HG03342 (cell line): ENCODE measurements at regions not wholly inside any gene's neighbourhood (a gene's known extent, or its start where the extent isn't known, plus 50 kb on each side); places are given as distances from the start of the nearest gene placed in this dataset.

ENCODE experiments used
- ATAC-seq: cut with Tn5 transposase; IDR thresholded peaks from one replicate; pipeline ENCODE4 v1.9.1; 2021; ENCODE audit warnings: mild to moderate bottlenecking, moderate library complexity; ENCODE audit not compliant: unreplicated experiment

DNA sequence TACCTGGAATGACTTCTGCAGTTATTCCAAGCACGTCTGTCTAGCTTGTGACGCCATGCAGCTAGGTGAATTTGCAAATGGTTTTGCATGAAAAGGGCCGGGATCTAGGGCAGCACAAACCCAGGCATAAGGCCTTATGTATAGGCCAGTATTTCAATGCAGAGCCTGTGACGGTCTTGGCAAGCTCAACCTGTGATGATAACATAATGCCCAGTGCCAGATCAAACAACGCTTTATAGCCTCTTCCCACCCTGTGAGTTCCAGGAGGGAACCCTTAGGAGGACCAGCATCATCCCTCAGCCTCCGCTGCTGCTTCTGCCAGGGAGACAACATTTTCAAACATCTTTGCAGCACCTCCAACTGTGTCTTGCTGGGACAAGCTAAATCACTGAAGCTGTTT, 390.7 kb downstream of the INHBA start:
- ATAC-seq: no peak

DNA sequence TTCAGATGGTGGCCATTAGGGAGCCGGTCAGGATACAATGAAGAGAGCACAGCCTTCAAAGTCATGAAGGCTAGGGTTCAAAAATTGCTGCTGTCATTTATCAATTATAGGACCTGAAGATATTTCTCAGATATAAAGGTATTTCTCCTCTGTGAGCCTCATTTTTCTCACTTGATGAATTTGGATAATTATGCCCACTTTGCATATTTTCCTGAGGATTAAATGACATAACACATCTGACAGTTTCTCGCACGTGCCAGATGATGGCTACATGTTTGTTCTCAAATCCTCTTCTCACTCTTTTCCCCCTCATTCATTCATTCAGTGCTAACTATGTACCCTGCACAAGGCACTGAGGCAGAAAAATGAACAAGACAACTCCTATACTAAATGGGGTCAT, 391.6 kb downstream of the INHBA start:
- ATAC-seq: no peak

DNA sequence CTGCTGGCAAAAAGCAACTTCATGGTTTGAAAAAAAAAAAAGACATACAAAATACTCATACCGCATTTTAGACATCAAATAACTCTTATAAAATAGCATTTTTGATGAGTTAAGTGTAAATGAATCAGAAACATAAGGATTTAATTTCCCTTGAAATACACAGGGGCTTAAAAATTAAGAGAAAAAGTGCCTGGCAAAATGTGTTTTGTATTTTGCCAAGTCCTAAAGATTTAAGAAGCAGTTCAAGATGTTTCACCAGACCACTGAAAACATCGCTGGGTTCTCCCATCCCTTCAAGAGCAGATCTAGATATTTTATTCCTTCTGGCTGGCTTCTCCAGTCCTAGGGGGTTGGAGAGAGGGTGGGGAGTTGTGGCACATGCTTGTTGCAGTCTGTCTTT, 396.4 kb downstream of the INHBA start:
- no peak for ATAC-seq

DNA sequence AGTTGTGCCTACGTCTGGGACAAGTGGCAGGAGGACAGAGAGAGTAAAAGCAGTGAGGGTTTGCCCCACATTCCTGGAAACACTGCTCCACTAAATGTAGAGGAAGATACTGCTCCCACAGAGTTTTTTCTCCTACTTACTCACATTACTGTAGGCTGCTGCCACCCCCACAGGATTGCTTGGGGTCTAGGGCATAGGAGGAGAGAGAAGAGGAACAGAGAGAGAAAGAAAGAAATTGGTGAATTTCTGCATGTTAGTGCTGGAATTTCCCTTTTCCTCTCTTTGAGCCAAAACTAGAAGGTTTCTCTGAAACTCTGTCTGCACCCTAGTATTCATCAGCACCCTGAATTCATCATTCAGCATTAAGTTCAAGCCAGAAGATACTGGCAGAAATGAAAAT, 397.9 kb downstream of the INHBA start:
- no peak for ATAC-seq

DNA sequence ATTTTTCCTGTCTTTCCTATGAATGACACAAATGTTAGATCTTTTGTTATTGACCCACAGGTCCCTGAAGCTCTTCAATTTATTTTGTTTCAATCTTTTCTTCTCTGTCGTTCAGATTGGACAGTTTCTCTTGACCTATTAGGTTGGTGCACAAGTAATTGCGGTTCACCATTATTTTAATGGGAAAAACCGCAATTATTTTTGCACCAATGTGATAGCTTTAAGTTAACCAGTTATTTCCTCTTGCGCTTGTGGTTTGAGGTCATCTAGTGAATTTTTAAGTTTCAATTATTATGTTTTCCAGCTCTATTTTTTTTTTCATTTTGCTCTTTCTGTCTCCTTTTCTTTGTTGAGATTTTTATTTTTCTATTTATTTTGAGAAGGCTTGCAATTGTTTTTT, 399.2 kb downstream of the INHBA start:
- ATAC-seq: no peak

DNA sequence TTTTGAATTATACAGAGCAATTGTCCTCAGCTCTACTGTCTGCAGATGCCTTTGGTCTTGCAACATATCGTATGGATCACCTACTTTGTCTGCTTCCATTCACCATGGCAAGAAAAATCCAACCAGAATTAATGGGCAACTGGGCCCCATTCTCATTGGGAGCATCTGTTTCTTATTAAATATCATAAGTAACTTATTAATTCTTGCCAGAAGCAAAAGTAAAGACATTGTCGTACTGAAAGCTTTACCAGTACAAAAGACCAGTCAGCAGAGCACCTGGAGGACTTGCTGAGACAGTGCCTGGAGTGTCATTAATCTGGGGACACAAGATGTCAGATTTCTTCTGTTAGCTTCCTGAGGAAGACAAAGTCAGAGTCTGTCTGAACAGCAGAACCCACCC, 404.5 kb downstream of the INHBA start:
- no peak for ATAC-seq

DNA sequence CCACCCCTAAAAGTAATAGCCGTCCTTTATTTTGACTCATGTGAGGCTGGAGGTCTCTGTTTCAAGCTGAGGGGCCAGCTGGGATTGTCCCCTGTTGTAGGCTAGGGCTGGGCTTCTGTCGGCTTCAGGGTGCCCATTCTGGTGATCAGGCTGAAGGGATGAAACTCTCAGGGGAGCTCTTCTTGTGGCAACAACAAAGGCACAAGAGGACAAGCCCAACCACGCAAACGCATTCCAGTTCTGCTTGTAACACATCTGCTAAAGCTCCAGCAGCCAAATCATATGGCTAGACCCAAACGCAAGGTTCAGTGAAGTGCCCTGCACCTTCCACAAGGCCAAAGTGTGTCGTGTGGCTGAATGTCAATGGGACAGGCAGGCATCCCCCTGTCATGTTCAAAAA, 405.7 kb downstream of the INHBA start:
- ATAC-seq: no peak

DNA sequence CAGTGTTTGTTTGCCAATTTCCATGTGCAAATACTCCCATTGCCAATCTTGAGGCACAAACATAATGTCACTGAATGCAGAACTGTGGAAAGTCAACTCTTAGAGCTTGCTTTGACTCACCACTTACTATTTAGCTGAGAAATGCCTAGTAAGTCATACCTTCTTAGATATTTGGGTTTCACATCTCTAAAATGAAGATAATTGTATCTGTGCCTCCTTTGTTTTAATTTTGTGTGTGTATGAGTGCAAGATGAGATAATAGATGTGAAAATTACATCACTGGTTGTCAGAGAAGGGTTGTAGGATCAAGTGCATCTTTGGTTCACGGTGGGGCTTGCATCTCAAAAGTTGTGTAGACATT, 407.5 kb downstream of the INHBA start:
- ATAC-seq: no peak

DNA sequence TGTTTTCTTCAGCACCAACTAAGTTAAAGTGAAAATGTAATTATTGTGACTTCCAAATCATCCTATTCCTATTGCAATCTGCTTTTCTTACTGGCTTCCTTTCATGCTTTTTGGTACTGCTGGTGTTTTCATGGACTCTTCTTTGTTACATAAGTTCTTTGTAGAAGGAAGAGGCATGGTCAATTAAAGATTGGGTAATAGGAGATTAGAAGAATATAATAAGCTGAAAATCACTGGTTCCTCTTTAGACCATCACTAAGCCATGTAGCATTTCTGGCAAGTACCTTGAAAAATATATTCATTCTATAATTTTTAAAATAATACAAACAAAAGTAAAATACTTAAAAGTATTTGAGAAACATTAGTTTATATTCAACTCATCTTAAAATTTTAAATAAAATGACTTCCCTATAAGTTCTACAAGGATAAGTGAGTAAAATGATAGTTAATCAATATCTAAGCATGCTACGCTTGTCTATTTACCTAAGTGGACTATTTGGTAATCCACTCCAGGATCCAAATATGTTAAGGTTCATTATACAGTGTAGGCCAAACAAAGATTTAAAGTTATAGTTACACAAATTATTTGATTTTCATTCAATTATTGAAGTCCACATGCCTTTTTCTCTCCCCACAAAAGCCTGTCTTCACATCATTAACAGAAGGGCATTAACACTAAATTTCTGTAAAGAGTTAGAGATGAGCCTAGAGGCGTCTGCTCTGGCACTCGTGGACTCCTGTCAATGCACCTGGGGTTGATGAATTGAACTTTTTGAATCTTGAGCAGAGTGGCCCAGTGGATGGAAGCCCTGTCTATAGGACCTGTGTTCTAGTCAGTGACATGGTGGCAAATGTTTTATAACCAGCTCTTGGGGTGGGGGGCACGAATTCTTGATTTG, 408.1 kb downstream of the INHBA start:
- no peak for ATAC-seq

DNA sequence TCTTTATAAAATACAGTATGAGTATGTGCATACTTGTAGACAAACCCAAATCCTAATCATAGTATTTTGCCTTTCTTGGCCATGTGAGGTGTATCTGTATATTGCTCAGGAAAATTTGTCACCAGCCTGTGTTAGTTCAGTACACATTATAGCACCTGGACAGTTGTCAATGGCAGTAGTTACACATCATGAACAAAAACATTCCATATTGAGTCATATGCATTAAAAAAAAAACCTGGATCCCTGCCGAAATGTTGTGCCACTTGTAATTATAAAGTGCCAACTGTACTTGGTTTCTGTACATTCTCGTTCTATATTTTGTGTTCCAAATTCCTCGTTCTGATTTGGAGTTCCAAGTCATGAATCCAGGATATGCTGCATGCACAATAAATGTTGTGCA, 410.4 kb downstream of the INHBA start:
- ATAC-seq: no peak

DNA sequence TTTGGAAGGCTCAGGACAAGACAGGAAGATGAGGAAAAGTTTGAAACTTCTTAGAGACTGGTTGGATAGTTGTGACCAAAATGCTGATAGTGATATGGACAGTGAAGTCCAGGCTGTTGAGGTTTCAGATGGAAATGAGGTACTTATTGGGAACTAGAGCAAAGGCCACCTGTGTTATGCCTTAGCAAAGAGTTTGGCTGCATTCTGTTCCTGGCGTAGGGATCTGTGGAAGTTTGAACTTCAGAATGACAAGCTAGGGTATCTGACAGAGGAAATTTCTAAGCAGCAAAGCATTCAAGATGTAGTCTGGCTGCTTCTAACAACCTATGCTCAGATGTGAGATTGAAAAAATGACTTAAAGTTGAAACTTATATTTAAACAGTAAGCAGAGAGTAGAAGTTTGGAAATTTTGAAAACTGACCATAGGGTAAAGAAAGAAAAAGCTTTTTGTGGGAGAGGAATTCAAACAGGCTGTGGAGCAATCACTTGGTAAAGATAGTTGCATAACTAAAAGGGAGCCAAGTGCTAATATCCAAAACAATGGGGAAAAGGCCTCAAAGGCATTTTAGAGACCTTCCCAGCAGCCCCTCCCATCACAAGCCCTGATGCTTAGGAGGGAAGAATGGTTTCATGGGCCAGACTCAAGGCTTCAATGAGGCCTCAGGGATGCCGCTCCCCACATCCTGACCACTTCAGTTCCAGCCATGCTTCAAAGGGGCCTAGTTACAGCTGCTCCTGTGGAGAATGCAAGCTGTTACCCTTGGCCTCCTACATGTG, 415.1 kb downstream of the INHBA start:
- ATAC-seq: no peak

DNA sequence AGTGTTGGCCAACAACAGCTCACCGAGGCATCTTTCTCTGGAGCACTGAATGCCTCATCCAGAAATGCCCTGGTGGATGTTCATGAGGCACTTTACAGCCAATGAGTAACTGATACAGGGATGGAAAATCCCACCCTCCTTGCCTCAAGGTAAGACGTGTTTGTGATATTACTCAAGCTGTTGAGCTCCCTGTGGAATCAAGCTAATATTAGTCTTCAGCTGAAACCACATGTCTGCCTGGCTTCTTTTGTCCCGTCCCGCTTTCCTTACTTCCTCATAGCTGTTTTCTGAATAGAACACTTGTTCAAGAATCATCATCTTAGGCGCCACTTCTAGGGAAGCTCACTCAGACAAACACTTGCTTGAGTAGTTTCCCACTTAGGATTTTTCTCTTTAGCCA, 422.4 kb downstream of the INHBA start:
- no peak for ATAC-seq

DNA sequence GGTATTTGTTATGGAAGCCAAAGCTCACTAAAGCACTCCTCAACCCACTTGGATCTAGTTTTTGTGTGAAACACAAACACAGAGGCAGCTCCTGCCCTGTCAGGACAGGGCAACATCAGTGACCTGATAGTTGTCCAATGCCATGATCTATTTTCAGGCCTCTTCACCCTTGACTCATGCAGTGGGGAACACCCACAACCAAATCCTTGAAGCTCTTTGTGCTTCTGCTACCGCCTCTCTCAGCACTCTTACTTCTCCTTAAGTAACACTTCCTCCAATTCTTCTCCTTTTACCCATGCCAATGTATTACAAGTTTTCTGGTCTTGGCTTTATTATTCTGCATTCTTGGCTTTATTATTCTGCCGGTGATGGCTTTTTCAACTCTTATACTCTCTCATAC, 425.3 kb downstream of the INHBA start:
- ATAC-seq: no peak

DNA sequence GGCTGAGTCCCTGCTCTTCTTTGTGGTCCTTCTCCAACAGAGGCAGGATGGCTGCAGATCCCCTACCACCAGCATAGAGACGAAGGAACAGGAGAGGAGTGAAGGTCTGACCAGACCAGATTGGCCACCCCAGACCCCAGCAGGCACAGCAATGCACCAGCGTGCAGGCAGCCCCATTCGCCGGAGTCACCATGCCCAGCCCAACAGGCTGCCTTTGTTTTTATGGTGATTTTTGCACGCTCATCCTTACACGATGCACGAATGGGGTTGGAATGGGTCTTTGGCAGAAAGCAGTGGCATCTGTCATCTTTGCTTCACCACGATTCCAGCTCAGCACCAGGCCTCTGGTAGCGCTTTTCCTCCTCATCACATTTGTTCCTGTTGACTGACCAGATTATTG, 427.6 kb downstream of the INHBA start:
- ATAC-seq: no peak

DNA sequence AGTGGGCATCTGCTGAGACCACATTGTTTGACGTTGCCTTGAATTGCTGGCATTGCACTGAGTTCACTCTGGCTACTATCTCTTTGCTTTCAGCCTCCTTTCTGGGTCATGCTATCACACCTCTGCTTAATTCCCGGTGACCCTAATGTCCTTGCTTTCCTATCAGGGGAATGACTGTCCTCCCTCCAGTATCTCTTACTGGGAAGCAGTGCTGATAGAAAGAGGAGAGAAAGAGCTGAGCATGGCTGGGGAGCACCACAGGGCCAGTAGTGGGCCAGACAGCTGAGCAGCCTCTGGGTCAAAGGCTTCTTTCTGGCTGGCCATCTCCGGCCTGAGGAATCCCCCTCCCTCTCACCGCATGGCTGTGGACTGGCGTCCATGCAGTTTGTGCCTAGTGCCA, 428.7 kb downstream of the INHBA start:
- ATAC-seq: no peak

DNA sequence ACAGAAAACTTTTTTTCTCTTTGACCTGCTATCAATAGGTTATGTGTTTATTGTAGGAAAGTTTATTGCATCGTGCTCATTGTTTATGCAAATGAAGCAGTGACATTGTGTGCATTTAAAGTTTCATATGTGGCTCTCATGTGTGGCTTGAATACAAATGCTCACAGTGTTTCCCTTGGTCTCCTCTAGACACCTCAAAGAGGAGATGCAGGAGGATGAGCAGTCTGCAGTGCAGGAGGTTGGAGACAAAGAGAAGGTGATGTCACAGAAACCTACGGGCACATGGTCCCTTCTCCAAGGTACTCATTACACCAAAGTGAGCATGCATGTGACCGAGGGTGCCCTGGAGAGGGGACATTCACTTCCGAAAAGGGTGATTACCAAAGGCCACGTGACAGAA, 430.2 kb downstream of the INHBA start:
- no peak for ATAC-seq

DNA sequence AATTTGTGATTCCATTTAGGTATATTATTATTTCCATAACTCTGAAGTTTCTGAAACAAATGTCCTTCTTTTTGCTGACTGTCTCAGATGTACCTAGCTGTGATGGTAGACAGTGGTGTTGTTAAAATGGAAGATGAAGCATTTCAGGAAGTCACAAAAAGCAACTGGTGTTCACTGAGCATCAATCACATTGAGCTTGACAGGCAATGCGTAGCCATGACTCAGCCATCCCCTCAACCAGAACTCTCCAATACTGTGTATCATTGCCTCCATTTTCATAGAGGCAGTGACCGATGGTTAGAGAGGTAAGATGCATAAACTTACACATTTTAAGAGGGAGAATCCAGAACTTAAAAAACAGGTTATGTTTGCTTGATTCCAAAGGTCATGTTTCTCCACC, 434.0 kb downstream of the INHBA start:
- no peak for ATAC-seq

DNA sequence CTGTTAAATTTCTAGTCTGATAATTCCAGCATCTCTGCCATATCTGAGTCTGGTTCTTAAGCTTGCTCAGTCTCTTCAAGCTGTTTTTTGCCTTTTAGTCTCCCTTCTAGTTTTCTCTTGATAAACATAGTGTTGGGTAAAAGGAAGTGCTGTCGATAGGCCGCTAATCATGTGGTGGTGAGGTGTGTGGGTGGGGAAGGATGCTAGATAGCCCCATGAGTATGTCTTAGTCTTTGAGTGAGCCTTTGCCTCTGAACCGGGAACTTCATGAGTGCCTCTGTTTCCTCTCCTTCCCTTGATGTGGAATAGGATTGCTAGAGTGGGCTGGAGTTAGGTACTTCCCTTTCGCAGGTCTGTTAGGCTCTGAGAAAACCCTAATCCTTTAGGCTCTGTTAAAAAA, 441.8 kb downstream of the INHBA start:
- no peak for ATAC-seq

DNA sequence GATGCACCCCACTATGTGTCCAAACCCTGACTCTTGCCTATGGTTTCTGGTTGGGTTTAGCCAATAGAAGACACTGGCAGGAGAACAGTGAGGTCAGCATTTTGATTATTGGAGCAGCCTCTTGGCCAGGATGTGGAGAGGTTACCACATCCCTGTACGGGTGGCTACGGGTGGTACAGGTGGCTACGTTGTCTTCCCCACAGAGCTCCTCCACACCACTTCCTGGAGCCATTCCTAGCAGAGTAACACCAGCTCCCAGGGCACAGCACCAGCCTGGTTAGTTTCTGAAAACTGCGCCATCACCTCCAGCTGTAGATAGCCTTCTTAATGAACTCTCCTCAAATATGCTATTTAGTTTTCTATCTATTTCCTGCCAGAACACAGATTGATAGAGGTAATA, 445.2 kb downstream of the INHBA start:
- ATAC-seq: no peak

DNA sequence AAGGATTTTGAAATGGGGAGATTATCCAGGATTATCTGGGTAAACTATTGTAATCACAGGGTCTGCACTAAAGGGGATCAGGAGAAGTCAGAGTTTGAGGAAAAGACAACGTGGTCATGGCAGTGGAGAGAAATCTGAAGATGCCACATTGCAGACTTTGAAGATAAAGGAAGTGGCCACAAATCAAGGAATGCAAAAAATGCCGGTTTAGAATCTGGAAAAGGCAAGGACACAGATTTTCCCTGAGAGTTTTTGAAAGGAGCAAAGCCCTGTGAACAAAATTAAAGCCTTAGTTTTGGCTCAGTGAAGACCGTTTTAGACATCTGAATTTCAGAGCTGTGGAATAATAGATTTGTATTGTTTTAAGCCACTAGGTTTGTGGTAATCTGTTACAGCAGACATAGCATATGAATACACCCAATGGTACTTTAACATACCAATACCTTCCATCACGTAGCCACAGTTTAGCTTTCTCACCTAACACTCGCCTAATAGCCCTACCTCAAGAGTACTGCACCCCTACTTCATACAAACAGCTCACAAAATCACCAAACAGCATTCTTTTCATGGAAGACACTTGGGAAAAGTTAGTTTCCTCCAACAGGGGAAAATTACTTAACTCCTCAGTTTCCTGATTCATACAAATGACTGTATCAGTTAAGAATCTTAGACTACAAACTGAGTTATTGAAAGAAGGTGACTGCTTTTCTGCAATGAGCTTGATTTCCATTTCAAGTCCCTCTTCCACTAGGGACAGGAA, 446.5 kb downstream of the INHBA start:
- no peak for ATAC-seq

DNA sequence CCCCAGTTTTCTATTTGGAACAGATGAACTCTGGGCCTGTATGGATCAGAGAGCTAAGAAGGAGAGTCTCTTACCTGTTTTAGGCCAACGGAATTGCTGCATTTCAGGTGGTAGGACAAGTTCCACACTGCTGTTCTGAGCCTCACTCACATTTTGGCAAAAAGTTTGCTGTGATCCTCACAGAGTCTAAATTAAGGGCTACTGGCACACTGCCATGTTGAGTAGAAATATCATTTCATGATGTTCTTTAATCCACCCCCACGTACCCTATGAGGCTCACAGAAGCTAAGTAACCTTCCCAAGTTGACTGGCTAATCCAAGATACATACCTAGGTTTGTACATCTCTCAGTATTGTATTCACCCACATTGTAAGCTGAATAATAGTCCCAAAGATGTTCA, 447.2 kb downstream of the INHBA start:
- ATAC-seq: no peak

DNA sequence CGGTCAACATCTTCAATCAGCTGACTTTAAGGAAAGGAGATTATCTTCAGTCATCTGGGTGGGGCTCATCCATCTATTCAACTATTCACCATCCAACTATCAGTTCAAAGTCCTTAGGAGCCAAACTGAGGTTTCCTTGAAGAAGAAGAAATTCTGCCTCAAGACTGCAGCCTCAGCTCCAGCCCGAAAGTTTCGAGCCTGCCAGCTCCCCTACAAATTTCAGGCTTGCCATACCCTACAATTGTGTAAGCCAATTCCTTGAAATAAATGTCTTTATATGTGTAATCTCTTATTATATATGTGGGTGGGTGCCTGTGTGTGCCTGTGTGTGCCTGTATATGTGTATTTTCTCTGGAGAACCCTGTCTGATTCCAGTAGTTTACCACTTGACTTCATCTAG, 447.8 kb downstream of the INHBA start:
- no peak for ATAC-seq
